GM21447 (cell line): ENCODE measurements at regions not wholly inside any gene's neighbourhood (a gene's known extent, or its start where the extent isn't known, plus 50 kb on each side); places are given as distances from the start of the nearest gene placed in this dataset.
"Not testable (repeated sequence)": the region's sequence is repeated elsewhere in the genome, so short reads cannot be mapped to it uniquely, and the experiment has no call there.

Experiments used
- ATAC-seq: cut with Tn5 transposase; IDR thresholded peaks from one replicate; pipeline ENCODE4 v1.9.1; 2021; ENCODE audit not compliant: unreplicated experiment

DNA sequence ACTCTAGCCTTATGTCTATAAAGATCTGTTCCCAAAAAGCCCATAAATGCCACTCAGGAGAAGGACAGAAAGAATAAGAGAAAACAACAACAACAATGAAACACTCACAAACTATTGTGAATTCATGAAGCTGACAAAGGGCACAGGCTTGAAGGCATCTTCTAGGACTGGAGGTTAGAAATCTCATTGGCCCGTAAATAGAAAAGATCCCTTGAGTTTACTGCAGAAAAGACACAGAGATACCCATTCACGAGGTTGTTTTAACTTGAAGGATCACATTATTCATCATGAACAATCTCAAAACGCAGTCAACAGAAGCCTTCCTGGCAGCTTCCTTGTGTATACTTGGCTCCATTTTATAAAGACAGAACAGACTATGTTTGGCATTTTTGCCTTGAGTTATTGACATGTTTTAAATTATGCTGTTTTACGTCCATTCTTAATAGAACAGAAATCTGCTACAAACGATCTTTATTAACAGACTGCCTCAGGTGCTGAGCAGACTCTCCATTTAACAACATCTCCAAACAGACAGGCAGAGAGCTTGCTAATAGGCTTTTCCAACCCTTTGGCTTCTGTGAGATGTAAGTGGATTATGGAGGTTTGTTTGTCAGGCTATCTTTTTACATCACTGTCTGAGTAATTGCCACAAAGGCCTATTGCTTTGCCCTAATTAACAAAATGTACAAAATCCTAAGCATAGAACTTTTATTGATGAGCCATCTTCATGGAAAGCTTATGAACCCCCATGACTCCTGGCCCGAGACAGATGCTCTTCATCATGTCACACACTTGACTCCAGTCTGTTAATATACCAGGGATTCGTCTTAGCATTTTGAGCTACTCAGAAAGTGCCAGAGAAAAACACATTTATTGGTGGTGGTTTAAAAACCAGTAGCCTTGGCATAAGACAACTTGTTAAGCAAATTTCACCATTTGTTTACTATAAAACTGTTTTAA, 735.3 kb upstream of the ZNF608 start:
- ATAC-seq = no peak

DNA sequence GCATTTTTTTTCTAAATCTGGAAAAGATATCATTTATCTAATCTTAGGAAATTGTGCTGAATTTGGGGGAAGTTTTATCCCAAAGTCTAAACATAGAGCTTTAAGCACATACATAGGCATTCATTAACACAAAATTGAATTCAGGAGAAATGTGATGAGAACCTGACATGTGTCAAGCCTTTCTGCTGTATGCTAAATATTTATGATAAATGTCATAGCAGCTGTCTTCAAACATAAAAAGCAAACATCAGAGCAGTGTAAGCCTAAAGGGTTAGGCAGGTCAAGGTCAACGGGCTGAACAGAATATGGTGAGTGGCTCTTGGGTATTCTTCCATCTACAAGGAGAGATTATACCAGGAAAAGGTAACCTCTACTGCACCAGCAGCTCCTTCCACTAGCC, 737.2 kb upstream of the ZNF608 start:
- ATAC-seq = no peak

DNA sequence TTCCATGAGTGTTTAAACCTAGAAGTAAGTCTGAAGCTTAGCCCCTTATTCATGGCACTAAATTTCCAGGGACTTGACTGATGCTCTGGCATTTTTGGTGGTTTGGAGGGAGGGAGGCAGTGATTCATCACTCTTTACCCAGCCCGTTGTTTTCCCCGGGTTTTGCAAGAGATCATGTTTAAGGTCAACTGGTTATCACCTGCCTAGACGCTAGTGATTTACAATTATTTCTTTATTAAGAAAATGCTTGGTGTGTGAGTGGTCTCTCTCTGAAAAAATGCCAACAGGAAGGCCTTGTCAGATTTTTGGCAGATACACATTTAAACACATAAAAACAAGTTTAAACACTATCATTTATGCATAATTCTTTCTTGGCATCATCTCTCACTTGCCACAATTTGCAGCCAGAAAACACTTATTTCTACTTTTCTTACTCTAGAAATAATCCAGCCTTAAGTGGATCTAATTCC, 737.9 kb upstream of the ZNF608 start:
- no peak for ATAC-seq

DNA sequence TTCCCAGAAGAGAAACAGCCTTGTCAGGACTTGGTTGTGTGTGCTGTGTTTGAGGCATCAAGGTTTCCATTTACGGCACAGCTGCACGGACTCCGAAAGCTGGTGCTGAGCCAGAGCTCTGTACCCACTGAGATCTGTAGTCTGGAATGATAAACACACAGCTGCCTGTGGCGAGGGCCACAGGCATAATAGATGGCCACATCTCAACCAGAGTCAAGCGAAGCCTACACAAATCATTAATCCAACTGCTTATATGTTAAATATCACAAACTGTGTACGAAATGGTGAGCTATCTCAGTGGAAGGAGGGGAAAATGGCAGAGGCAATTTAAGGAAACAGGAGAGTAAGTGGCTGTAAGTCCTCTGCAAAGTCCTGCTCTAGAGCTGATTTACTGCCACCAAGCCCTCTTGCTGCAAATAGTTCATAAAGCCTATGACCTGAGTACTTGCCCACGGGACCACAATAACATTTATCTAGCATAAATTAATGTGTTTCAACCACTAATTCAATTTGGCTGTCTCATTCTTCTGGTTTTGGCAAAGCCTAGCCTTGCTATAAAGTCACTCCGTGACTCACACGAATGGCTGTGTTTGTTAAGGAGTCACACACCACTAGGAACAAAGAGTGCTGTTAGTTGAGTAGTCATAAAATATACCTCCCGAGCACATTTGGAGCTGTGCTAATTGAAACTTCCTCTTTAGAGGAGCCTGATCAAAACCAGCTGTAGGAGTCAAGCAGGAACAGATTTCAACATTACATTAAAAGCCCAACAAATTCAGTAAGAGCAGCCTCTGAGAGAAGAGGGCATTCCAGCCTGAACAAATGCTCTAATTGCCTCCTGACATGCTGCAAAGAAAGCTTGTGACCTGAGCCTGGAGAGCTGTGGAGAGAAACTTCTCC, 738.6 kb upstream of the ZNF608 start:
- no peak for ATAC-seq

DNA sequence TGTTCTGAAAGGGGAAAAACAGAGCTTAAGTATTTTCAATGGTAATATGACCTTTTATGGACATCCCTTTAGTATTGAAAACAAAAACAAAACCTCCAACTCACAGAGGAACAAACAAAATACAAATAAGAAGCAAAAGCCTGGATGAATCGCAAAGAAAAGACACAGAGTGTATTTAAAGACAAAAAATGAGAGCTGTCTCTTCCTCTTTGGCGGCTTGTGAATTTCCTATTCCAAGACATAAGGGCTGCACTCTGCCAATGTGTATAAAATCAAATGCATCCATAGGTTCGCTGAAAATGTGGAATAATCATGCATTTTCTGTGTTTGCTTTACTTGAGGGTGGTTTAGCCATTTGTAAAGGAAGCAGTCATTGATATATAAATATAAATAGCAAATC, 739.3 kb upstream of the ZNF608 start:
- ATAC-seq = no peak

DNA sequence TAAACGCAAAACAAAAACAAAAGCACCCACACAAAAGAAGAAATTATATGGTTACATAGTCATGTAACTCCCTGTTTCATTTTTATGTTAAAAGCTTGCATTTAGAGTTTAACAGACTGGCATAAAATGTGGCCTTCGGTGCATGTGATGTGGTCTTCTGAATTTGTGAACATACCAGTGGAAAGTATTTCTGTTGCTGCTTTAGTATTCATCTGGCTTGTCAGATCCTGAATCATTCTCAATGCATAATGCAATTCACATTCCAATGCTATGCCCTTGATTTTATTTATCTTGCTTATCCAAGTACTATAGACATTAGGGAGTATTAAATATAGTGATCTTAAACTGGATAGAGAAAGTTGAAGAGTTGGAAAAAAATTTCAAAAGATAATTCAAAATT, 740.2 kb upstream of the ZNF608 start:
- no peak for ATAC-seq

DNA sequence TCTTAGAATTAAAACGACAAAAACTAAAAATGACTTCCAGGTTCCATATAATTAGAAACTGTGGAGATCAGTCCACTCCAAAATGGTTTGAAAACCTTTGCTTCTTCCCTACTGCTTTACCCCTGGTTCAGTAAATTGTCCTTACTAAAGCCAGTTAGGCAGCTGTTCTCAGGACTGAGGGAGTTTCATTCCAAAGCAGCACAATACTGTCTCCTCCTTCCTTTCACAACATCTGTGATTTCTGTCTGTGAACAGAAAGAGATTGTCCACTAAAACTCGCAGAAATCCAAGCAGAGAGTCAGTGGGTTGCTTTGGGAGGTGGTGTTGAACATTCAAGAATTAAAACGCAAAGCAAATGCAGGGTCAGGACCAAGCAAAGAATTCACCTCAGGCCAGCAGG, 740.8 kb upstream of the ZNF608 start:
- no peak for ATAC-seq

DNA sequence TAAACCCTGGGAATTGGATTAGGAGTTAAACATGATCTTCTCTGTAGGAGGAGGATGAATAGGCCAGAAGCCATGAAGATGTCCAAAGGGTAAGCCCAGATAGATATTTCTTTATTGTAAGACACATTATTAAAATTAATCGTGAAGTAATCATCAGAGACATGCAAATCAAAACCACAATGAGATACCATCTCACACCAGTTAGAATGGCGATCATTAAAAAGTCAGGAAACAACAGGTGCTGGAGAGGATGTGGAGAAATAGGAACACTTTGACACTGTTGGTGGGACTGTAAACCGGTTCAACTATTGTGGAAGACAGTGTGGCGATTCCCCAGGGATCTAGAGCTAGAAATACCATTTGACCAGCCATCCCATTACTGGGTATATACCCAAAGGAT, 741.2 kb upstream of the ZNF608 start:
- ATAC-seq = not testable (repeated sequence)

DNA sequence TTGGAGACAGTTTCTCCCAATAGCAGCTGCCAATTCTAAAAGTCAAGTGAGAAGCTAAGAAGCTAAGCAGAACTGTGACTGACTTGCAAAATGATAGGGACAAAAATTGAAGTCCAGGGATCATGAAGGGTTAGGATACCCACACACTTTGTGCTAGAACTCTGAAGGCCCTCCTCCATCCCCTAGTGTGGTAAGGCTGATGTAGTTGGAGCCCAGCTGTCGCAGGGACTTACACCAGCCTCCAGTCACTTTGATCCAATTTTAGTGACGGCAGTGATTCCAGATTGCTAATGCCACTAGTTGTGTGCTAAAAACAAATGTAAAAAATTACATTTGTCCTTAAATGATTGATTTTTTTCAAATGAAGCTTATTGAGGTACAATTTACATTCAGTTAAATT, 742.7 kb upstream of the ZNF608 start:
- no peak for ATAC-seq

DNA sequence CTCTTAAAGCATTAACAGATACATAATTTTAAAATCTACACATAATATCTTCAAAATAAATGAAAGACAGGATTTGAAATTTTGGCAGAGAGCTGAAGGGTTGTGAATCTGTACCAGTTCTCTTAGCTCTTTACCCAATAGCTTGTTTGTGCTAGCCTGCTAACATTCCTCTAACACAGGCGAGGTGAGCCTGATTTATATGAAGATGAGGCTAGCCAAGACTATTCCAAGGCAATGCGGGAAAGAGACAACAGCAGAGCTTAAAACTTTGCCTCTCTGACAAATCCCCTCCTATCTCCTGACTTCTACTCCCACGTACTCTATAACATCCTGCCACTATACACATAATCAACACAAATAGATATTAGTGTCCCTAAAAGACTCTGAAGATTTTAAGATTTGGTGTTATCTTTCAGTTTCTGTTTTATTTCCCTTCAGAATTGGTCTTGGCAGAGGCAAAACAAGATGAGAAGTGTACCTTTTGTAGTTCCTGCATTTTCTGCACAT, 745.6 kb upstream of the ZNF608 start:
- no peak for ATAC-seq

DNA sequence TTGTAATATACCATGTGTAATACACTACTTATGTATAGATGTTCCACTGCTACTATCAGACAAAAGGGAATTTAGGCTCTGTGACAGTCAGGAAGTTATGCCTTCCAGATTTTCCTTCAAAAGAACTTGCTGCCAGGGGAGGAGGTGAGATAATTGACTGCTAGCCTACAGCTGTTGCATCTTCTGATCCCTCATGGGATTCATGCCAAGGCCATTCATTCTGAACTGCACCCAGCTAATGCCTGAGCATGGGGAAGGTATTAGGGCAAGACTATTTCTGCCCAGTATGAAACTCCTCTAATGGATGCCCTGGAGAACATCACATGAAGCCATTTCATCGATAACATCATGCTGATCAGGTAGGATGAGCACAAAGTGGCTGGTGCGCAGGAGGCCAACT, 746.5 kb upstream of the ZNF608 start:
- no peak for ATAC-seq

DNA sequence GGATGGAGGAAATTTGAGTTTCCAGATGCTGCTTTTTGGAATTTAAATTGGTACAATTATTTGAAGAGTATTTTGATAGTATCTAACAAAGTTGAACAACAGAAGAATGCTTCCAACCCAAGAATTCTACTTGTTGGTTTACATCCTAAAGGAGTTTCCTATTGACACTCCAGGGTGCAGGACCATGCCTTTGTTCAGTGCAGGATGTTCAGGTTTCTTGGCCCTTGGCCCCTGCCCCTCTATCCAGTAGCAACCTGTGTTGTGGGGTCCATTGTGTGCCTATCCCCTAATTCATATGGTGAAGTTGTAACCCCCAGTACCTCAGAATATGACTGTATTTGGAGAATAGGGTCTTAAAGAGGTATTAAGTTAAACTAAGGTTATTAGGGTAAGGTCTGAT, 750.0 kb upstream of the ZNF608 start:
- ATAC-seq = no peak

DNA sequence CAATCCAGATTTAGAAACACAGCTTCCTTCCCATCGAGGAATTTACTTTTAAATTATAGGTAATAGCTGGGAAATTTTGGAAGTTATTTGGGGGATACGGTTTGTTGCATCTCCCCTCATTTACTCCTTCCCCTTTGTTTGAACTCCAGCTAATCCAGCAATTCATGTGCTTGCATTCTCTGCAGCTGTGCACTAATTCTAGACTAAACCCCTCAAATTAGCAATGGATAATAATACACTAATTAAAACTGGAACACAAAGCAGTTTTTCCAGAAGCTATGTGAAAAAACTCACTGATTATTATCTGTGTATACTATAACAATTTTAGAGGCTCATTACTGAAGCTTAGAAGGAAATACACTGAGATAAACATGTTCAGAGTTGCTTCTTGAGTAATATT, 751.2 kb upstream of the ZNF608 start:
- ATAC-seq = no peak

DNA sequence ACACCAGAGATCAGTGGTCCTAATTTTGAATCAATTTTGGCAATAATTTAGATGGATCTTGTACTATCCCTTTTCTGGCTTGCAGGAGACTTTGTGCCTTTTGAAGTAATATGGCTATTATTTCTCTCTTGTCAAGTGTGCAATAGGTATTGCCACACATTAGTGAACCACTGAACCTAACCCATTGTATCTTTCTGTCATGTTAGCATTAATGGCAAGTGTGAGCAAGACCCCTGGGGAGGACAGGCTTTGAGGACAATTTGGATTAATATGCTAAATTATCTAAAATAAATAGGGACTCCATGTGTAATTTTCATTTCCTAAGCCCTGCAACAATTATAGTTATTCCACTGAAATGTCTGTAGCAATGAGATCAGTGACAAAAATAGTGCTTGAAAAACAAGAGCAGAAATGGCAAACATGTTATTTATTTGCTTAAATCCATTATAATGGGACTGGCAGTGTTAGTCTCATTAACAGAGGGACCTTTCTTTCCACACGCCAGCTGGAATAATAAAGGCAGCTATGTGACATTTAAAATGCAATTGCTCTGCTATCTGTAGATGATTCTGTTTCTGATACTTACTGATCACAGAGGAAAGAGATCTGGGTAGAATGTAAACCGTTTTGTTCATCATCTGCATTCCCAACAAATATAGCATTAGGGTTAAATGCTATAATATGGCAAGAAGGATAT, 753.3 kb upstream of the ZNF608 start:
- no peak for ATAC-seq

DNA sequence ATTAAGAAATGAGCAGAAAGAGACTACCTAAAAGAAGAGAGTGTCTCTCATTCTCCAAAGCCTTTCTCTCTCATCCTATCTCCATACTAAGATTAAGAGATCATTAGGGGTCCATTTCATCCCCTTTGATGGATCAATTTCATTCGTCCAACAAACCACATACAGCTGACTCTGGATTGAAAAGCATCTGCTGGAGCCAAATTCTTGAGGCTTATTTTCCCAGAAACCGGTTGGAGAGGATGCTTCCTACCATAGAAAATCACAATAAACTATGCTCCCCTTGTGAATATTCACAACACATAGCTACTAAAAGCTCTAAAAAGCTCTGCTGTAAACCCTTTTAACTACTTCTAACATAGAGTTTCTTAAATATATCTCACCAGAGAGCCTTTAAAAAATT, 755.0 kb upstream of the ZNF608 start:
- ATAC-seq = no peak

DNA sequence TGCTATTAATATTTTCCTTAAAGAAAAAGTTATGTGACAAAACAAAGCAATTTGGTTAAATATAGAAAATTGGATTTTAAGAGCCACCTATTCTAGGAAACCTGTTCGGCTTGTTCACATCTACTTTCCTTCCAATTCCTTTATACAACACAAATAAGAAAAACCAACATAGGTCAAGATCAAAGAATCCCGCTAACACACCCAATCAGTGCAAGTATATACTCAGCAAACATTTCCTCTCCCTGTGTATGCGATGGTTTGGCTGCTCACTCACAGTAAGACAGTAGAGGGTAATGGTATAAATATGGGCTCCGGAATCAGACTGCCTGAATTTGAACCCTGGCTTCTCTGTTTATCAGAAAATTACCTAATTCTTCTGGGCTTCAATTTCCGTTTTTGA, 757.5 kb upstream of the ZNF608 start:
- no peak for ATAC-seq

DNA sequence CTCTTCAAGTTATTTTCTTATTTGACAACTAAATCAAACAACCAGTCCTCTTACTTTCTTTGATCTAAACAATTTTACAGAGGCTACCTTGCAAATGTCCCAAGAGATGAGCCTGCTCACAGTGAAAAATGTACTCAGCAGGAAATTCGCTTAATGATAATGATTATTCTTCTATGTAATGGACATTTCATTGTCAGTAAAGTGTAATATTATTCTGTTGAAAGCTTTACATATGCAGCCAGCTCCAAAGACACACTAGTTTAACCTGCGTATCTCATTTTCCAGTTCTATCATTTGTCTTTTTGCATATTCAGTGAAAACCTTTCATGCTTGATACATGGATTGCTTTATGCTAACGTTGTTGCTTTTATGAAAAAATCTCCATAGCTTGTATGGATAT, 758.7 kb upstream of the ZNF608 start:
- no peak for ATAC-seq

DNA sequence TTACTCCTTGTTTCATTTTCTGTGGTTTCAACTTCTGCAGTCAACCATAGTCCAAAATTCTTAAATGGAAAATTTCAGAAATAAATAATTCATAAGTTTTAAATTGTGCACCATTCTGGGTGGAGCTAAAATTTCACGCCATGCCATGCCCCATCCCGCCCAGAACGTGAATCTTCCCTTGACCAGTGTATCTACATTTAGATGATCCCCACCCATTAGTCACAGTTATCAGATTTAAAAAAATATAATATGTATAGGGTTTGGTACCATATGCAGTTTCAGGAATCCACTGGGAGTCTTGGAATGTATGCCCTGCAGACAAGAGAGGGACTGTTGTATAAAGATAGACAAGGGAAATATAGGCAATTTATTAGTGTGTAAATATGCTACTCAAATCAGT, 759.7 kb upstream of the ZNF608 start:
- ATAC-seq = no peak

DNA sequence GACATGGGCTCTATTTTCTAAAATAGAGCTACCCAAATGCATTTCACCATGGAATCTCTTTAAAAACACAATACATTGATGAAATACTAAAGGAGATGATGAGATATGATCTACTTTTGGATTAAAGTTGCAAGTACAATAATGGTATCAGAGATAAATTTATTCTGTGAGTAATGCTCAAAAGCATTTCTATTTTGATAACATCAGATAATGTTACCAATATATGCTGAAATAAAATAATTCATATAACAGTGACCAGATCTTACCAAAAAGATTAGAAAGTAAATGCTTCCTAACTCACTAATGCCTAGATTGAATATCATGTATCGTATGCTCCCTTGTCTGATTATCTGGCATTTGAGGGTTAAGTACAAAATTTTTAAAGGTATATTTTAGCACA, 761.8 kb upstream of the ZNF608 start:
- ATAC-seq = no peak

DNA sequence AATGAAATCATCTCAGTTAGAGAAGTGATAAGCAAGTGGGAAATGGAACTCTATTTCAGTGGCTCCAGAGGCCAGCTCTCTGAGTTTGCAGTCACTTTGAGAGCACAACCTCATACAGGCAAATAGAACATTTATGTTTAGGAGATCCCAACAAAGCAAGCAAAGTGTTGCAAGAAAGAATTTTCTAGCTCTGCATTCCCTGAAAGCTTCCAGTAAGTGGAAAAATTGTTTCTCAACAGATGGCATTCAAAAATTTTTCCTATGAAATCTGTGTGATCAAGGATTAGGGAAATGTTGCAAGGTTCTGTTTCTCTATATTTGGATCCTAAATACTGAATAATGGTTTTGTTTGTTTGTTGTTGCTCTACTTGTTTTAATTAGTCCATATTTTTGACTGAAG, 764.2 kb upstream of the ZNF608 start:
- no peak for ATAC-seq

DNA sequence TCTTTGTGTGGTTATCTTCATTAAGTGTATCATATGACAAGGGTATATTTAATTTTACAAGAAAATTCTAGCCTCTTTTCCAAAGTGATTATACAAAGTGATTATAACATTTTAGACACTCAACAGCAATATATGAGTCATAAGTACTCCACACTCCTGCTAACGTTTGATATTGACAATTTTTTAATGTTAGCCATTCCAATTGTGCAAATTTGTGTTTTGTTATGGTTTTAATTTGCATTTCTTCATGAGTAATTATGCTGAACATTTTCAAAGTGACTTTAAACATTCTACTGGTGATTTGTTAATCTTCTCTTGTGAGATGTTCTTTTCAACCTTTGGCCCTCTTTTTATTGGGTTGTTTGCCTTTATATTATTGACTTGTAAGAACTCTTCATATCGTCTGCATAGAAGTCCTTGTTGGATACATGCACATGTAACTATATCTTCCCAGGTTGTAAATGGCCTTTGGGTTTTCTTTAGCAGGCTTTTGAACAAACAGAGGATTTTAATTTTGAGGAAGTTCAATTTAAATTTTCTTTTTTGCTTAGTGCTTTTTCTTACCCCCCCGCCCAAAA, 771.6 kb upstream of the ZNF608 start:
- no peak for ATAC-seq
